ENCODE measurements at regions not wholly inside any gene's neighbourhood (a gene's known extent, or its start where the extent isn't known, plus 50 kb on each side); places are given as distances from the start of the nearest gene placed in this dataset.

- WGBS: 82% methylated on average over 9 of the region's 9 CpGs
- TF ChIP-seq POLR2AphosphoS5 (IDR thresholded peaks at IDR 0.05): no peak
- no peak for TF ChIP-seq CTCF (IDR thresholded peaks at IDR 0.05)
- TF ChIP-seq EP300 (IDR thresholded peaks at IDR 0.05): no peak
- TF ChIP-seq POLR2A (IDR thresholded peaks at IDR 0.05): no peak
- DNase-seq (ENCODE audit: low spot score in 2 of 2): no peak
- Histone ChIP-seq H3K27ac (no peak overlapping the region), H3K9me3 (no peaks in the 10 kb centered on the region), H3K36me3 (no peaks in the 10 kb centered on the region), H3K4me1 (peaks cover 9% of the 10 kb centered on the region), H3K4me3 (no peak overlapping the region), H3K27me3 (peaks cover 35% of the 10 kb centered on the region)
Observed at GRCh38 chr6:165983112-165984072, 184.3 kb downstream of the TBXT start.

DNA sequence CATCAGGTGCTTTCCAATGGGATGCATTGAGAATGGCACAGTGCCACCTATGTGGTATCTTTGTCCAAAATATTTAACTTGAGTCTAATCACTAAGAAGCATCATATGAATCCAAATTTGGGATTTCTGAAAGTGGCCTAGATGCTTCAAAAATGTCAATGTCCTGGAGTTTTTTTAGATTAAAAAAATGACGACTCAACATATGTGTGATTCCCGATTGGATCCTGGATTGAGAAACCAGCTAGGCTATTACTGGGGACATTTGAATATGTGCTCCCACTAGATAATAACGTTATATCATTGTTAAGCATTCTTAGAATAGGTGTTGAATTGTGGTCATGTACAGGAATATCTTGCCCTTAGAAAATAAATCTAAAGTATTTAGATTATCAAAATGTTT, 189.2 kb downstream of the TBXT start:
- WGBS: 86% methylated on average over 3 of the region's 3 CpGs
- no peak overlapping the region for H3K4me3 ChIP-seq
- H3K27ac ChIP-seq: no peak overlapping the region
- H3K27me3 ChIP-seq: no peaks in the 10 kb centered on the region
- no peak for DNase-seq (ENCODE audit: low spot score in 2 of 2)
- no peaks in the 10 kb centered on the region for H3K4me1 ChIP-seq
- TF ChIP-seq EP300 (IDR thresholded peaks at IDR 0.05) (no peak), CTCF (IDR thresholded peaks at IDR 0.05) (no peak), POLR2A (IDR thresholded peaks at IDR 0.05) (no peak), POLR2AphosphoS5 (IDR thresholded peaks at IDR 0.05) (no peak)
- H3K36me3 ChIP-seq: no peaks in the 10 kb centered on the region
- no peaks in the 10 kb centered on the region for H3K9me3 ChIP-seq

DNA sequence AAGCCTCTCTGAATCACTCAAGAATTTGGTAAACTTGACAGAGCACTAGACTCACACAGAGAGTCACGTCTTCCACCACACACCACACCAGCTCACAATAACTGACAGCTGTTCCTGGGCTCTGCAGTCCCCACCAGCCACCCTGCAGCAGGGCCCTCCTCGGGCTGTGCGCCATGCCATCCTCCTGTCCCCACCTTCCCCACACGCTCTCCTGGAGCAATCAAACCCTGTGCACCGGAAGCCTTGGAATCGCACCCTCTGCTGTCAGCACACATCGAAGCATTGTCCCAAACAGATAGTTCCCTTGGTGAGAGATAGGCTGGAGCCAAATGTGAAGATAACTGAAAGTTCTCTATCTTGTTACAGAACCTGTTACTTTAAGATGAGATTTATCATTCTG, 191.0 kb downstream of the TBXT start:
- no peak overlapping the region for H3K4me3 ChIP-seq
- TF ChIP-seq CTCF (IDR thresholded peaks at IDR 0.05): no peak
- TF ChIP-seq POLR2AphosphoS5 (IDR thresholded peaks at IDR 0.05): no peak
- TF ChIP-seq EP300 (IDR thresholded peaks at IDR 0.05): no peak
- no peak for TF ChIP-seq POLR2A (IDR thresholded peaks at IDR 0.05)
- no peak overlapping the region for H3K27ac ChIP-seq
- no peaks in the 10 kb centered on the region for H3K36me3 ChIP-seq
- 92% methylated on average over 7 of the region's 7 CpGs for WGBS
- no peak for DNase-seq (ENCODE audit: low spot score in 2 of 2)
- H3K4me1 ChIP-seq: no peaks in the 10 kb centered on the region
- no peaks in the 10 kb centered on the region for H3K27me3 ChIP-seq
- H3K9me3 ChIP-seq: no peaks in the 10 kb centered on the region

GRCh38 chr6:165974817-165975216, 192.8 kb downstream of the TBXT start:
- no peaks in the 10 kb centered on the region for H3K4me1 ChIP-seq
- no peak for DNase-seq (ENCODE audit: low spot score in 2 of 2)
- TF ChIP-seq POLR2AphosphoS5 (IDR thresholded peaks at IDR 0.05) (no peak), POLR2A (IDR thresholded peaks at IDR 0.05) (no peak), EP300 (IDR thresholded peaks at IDR 0.05) (no peak), CTCF (IDR thresholded peaks at IDR 0.05) (no peak)
- no peaks in the 10 kb centered on the region for H3K9me3 ChIP-seq
- WGBS: 65% methylated on average over 7 of the region's 7 CpGs
- no peaks in the 10 kb centered on the region for H3K27me3 ChIP-seq
- H3K27ac ChIP-seq: no peak overlapping the region
- H3K4me3 ChIP-seq: no peak overlapping the region
- H3K36me3 ChIP-seq: no peaks in the 10 kb centered on the region

GRCh38 chr6:165973473-165973872, 194.2 kb downstream of the TBXT start:
- Histone ChIP-seq H3K36me3 (no peaks in the 10 kb centered on the region), H3K4me3 (no peak overlapping the region), H3K27me3 (no peaks in the 10 kb centered on the region), H3K27ac (no peak overlapping the region), H3K4me1 (no peaks in the 10 kb centered on the region), H3K9me3 (no peaks in the 10 kb centered on the region)
- TF ChIP-seq POLR2A (IDR thresholded peaks at IDR 0.05) (no peak), EP300 (IDR thresholded peaks at IDR 0.05) (no peak), CTCF (IDR thresholded peaks at IDR 0.05) (no peak)
- DNase-seq (ENCODE audit: low spot score in 2 of 2): no peak
- 59% methylated on average over 7 of the region's 7 CpGs for WGBS
